ENCODE measurements at regions not wholly inside any gene's neighbourhood (a gene's known extent, or its start where the extent isn't known, plus 50 kb on each side); places are given as distances from the start of the nearest gene placed in this dataset.

- no peaks in the 10 kb centered on the region for H3K79me2 ChIP-seq (ENCODE audit: control insufficient read depth in 1 of 2, insufficient read depth in 2 of 2, low read length in 2 of 2)
- POLR2A ChIA-PET (ENCODE audit: partially characterized antibody) = no interaction called here
- H3K9me3 ChIP-seq (ENCODE audit: insufficient read depth in 2 of 2, low read depth in 1 of 2, low read length in 1 of 2) = no peaks in the 10 kb centered on the region
- H2BK120ac ChIP-seq (replicated peaks; ENCODE audit: low read depth, low read length) = no peak overlapping the region
- H4K91ac ChIP-seq (replicated peaks; ENCODE audit: insufficient read length, low read length) = no peak overlapping the region
- H2BK20ac ChIP-seq (ENCODE audit: low read length) = no peak overlapping the region
- DNase-seq (ENCODE audit: low read depth in 1 of 2, low spot score in 2 of 2) (no peak), FAIRE-seq (no peak)
- no peak overlapping the region for H3K4me2 ChIP-seq (ENCODE audit: insufficient read depth in 1 of 2, low read depth in 2 of 2, low read length in 2 of 2)
- no peak overlapping the region for H2AK5ac ChIP-seq (ENCODE audit: low read depth, low read length)
- H3K4me3 ChIP-seq (ENCODE audit: extremely low read depth in 1 of 4, insufficient read depth in 2 of 4, low read depth in 3 of 4, low read length in 4 of 4) = no peak overlapping the region
- 84% methylated on average over 4 of the region's 4 CpGs; no CpG with 5 or more reads in 1 of the 2 experiments for WGBS, 2 experiments (ENCODE audit: extremely low coverage in 1 of 2, insufficient coverage in 1 of 2, insufficient read length in 1 of 2, insufficient replicate concordance in 2 of 2, low coverage in 1 of 2, low lambda C conversion rate in 2 of 2, missing lambda C conversion rate in 1 of 2)
- no peaks in the 10 kb centered on the region for H3K27me3 ChIP-seq (replicated peaks in 1 of 4; ENCODE audit: control insufficient read depth in 3 of 4, extremely low read depth in 1 of 4, insufficient read depth in 3 of 4, low read length in 3 of 4)
- no peak overlapping the region for H3K4ac ChIP-seq (replicated peaks; ENCODE audit: insufficient read length, low read depth, low read length)
- H3K4me1 ChIP-seq (replicated peaks in 1 of 4; ENCODE audit: control insufficient read depth in 3 of 4, insufficient read depth in 4 of 4, low read length in 3 of 4) = no peaks in the 10 kb centered on the region
- no peak overlapping the region for H4K5ac ChIP-seq (ENCODE audit: insufficient read length, low read depth, low read length)
- H2BK5ac ChIP-seq (ENCODE audit: low read depth, low read length) = no peak overlapping the region
- H2BK12ac ChIP-seq (ENCODE audit: low read depth, low read length) = no peak overlapping the region
- CTCF ChIA-PET (ENCODE audit: partially characterized antibody) = no interaction called here
- no peak overlapping the region for H3K56ac ChIP-seq (replicated peaks; ENCODE audit: insufficient read length, low read depth, low read length)
- H3K9ac ChIP-seq (replicated peaks in 1 of 4; ENCODE audit: extremely low read depth in 1 of 4, low read depth in 3 of 4, low read length in 3 of 4) = no peak overlapping the region
- no peak overlapping the region for H3K14ac ChIP-seq (ENCODE audit: insufficient read length)
- no peak overlapping the region for H3K27ac ChIP-seq (ENCODE audit: low read depth, low read length)
- no peaks in the 10 kb centered on the region for H3K23me2 ChIP-seq (ENCODE audit: low read depth, low read length)
- no peak overlapping the region for H2AFZ ChIP-seq (ENCODE audit: low read length)
- H3K79me1 ChIP-seq (ENCODE audit: low read depth, low read length) = no peaks in the 10 kb centered on the region
- no peak overlapping the region for H3K23ac ChIP-seq (ENCODE audit: insufficient read length)
- H2BK15ac ChIP-seq (ENCODE audit: low read length) = no peak overlapping the region
- H4K20me1 ChIP-seq (replicated peaks in 1 of 2; ENCODE audit: control insufficient read depth in 1 of 2, insufficient read depth in 2 of 2, low read length in 2 of 2) = no peaks in the 10 kb centered on the region
- no peak overlapping the region for H3K18ac ChIP-seq (ENCODE audit: extremely low read depth, low read length)
- no peak overlapping the region for H4K8ac ChIP-seq (ENCODE audit: extremely low read depth, insufficient read depth, low read length)
- H3K36me3 ChIP-seq (ENCODE audit: control insufficient read depth in 2 of 4, insufficient read depth in 4 of 4, low read length in 3 of 4) = no peaks in the 10 kb centered on the region
- TF ChIP-seq RNF2 (IDR thresholded peaks at IDR 0.05; ENCODE audit: borderline replicate concordance, low read depth, low read length, missing control alignments, poor library complexity, severe bottlenecking) (no peak), SUZ12 (IDR thresholded peaks at IDR 0.05; ENCODE audit: low read length) (no peak), TCF12 (IDR thresholded peaks at IDR 0.05; ENCODE audit: low read depth, low read length) (no peak), RFX5 (IDR thresholded peaks at IDR 0.05; ENCODE audit: borderline replicate concordance, low read depth, low read length) (no peak), FOSL1 (IDR thresholded peaks at IDR 0.05; ENCODE audit: insufficient read depth, low read depth, low read length) (no peak), RAD21 (IDR thresholded peaks at IDR 0.05 in 1 of 2, conservative IDR thresholded peaks at IDR 0.05 in 1 of 2; ENCODE audit: low read depth in 2 of 2, low read length in 2 of 2) (no peak), TAF1 (IDR thresholded peaks at IDR 0.05; ENCODE audit: low read depth, low read length) (no peak), HDAC6 (IDR thresholded peaks at IDR 0.05; ENCODE audit: low read depth, low read length) (no peak), CEBPB (IDR thresholded peaks at IDR 0.05; ENCODE audit: low read depth, low read length) (no peak), RBBP5 (IDR thresholded peaks at IDR 0.05; ENCODE audit: borderline replicate concordance, low read depth, low read length) (no peak), EGR1 (IDR thresholded peaks at IDR 0.05; ENCODE audit: borderline replicate concordance, low read depth, low read length) (no peak), ATF3 (IDR thresholded peaks at IDR 0.05; ENCODE audit: insufficient read depth, low read depth, low read length) (no peak), TBP (IDR thresholded peaks at IDR 0.05; ENCODE audit: low read depth, low read length) (no peak), CBX5 (IDR thresholded peaks at IDR 0.05; ENCODE audit: low read depth, low read length) (no peak), SRF (IDR thresholded peaks at IDR 0.05; ENCODE audit: low read depth, low read length) (no peak)
Measured at GRCh38 chr3:95197661-95198060, 1134.8 kb downstream of the NSUN3 start.

Measured in H1 (cell line).